Neural cell (in vitro differentiated cells): ENCODE measurements at regions not wholly inside any gene's neighbourhood (a gene's known extent, or its start where the extent isn't known, plus 50 kb on each side); places are given as distances from the start of the nearest gene placed in this dataset.

Experiments used
- EP300 ChIP-seq: fragments of 450-650 bp; conservative IDR thresholded peaks from 2 replicates; pipeline ENCODE4 v1.6.1; 2014; ENCODE audit warnings: antibody characterized with exemption, mild to moderate bottlenecking, moderate library complexity; ENCODE audit not compliant: poor library complexity, severe bottlenecking
- EZH2 ChIP-seq: fragments of 200-600, 300-800 bp; shearing (Covaris generic), sonication (generic); IDR thresholded peaks from 2 replicates; pipeline ENCODE4 v1.6.1; 2014; ENCODE audit warnings: antibody characterized with exemption, low read length, borderline replicate concordance, mild to moderate bottlenecking; ENCODE audit not compliant: insufficient read depth, poor library complexity, severe bottlenecking
- POLR2AphosphoS5 ChIP-seq: IDR thresholded peaks from 2 replicates; pipeline ENCODE4 v1.6.1; 2012
- TF ChIP-seq, protein P1 (sequence below): fragments of 450-650 bp; IDR thresholded peaks from 2 replicates; pipeline ENCODE4 v1.5.1; 2014; ENCODE audit warnings: antibody characterized with exemption, mild to moderate bottlenecking, moderate library complexity; ENCODE audit not compliant: poor library complexity, severe bottlenecking
- TF ChIP-seq, protein P2 (sequence below): IDR thresholded peaks from 2 replicates; pipeline ENCODE4 v1.6.1; 2012; ENCODE audit warnings: borderline replicate concordance

DNA sequence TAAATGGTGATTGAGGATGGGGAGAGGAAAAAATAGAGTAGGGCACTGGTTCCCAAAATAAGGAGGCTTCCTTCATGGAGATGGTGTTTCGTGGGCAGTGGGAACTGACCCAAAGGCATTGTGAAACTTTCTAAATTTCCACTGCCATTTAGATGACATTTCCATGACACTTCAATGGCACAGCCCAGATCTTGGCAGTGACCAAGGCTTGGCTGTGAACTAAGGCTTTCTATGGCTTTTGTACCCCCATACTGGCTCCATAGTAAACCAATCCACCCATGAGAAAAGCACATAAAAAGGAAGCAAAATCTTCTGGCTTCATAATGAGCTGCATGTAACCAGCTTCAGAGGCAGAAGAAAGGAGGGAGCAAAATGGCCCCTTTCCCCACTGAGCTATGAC, 321.0 kb upstream of the TLE4 start:
- TF ChIP-seq, protein P1, sequence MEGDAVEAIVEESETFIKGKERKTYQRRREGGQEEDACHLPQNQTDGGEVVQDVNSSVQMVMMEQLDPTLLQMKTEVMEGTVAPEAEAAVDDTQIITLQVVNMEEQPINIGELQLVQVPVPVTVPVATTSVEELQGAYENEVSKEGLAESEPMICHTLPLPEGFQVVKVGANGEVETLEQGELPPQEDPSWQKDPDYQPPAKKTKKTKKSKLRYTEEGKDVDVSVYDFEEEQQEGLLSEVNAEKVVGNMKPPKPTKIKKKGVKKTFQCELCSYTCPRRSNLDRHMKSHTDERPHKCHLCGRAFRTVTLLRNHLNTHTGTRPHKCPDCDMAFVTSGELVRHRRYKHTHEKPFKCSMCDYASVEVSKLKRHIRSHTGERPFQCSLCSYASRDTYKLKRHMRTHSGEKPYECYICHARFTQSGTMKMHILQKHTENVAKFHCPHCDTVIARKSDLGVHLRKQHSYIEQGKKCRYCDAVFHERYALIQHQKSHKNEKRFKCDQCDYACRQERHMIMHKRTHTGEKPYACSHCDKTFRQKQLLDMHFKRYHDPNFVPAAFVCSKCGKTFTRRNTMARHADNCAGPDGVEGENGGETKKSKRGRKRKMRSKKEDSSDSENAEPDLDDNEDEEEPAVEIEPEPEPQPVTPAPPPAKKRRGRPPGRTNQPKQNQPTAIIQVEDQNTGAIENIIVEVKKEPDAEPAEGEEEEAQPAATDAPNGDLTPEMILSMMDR = no peak
- no peak for TF ChIP-seq EZH2
- no peak for TF ChIP-seq EP300
- TF ChIP-seq POLR2AphosphoS5 = no peak
- TF ChIP-seq, protein P2, sequence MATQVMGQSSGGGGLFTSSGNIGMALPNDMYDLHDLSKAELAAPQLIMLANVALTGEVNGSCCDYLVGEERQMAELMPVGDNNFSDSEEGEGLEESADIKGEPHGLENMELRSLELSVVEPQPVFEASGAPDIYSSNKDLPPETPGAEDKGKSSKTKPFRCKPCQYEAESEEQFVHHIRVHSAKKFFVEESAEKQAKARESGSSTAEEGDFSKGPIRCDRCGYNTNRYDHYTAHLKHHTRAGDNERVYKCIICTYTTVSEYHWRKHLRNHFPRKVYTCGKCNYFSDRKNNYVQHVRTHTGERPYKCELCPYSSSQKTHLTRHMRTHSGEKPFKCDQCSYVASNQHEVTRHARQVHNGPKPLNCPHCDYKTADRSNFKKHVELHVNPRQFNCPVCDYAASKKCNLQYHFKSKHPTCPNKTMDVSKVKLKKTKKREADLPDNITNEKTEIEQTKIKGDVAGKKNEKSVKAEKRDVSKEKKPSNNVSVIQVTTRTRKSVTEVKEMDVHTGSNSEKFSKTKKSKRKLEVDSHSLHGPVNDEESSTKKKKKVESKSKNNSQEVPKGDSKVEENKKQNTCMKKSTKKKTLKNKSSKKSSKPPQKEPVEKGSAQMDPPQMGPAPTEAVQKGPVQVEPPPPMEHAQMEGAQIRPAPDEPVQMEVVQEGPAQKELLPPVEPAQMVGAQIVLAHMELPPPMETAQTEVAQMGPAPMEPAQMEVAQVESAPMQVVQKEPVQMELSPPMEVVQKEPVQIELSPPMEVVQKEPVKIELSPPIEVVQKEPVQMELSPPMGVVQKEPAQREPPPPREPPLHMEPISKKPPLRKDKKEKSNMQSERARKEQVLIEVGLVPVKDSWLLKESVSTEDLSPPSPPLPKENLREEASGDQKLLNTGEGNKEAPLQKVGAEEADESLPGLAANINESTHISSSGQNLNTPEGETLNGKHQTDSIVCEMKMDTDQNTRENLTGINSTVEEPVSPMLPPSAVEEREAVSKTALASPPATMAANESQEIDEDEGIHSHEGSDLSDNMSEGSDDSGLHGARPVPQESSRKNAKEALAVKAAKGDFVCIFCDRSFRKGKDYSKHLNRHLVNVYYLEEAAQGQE = no peak
